ENCODE measurements at regions not wholly inside any gene's neighbourhood (a gene's known extent, or its start where the extent isn't known, plus 50 kb on each side); places are given as distances from the start of the nearest gene placed in this dataset.

DNA sequence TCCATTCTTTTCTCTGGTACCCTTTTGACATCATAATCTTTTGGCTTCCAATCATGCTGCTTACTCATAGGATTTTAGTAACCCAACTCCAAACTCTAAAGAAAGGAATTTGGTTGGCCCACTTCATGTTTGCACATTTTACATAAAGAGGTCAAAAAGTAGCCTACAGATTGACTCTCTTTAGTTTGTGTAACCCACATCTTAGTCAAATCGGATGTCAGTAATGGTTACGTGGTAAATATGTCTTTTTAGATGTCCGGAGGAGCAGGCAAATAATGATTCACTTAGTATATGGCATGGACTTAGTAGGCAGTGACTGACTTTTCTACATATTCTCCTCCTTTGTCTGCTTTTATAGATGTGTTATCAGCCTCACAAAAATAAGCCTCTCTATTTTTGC, 711.6 kb upstream of the FOXG1 start:
- DNase-seq: no peak

- peak; percentile 27 for DNase-seq
Measured at GRCh38 chr14:28057359-28058296, 709.0 kb upstream of the FOXG1 start.

DNA sequence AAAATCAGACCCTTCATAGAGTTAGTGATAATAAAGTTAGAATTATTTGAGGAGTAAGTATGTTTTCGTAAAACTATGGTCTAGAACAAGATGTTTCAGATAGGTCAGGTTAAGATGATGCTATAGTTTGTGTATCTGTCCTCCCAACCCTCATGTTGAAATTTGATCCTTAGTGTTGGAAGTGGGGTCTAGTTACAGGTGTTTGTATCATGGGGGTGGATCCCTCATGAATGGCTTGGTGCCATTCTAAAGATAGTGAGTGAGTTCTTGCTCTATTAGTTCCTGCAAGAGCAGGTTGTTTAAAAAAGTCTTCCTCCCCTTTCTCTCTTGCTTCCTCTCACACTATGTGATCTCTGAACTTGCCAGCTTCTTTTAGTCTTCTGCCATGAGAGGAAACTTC, 707.3 kb upstream of the FOXG1 start:
- no peak for DNase-seq

DNA sequence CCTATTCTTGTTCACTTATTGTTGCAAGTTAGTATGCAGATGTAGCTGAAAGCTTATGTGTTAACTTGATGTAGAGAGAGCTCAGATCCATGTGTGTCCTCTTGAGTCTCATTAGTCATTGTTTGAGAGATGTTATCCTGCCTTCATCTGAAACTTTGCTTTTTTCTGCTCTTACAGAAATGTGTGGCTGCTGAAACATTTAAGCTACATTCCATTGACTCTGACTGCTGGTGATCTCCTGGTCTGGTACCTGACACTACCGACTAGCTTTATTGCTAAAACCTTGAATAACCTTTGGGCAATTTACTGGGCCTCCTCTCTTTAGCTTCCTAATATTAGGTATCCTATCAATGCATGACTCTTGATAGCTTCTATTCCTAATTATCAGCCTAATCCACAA, 705.6 kb upstream of the FOXG1 start:
- DNase-seq: no peak

DNA sequence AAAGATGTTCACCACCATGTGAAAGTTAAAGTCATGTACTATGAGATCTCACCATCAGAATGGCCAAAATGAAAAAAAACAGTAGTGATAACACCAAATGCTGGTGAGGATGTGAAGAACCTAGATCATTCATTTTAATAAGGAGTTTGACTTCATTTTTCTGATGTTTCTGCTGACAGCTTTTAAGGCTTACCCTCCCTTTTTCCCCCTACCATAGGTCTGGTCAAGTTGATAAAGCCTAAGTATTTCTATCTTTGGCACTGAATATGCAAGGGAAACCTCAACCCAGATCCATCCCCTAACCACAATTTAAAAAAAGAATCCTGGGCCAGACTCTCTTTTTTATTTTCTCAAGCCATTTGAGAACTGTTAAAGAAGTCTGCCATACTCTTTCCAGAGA, 689.6 kb upstream of the FOXG1 start:
- DNase-seq: no peak

GRCh38 chr14:28083389-28083788, 683.2 kb upstream of the FOXG1 start:
- no peak for DNase-seq

DNA sequence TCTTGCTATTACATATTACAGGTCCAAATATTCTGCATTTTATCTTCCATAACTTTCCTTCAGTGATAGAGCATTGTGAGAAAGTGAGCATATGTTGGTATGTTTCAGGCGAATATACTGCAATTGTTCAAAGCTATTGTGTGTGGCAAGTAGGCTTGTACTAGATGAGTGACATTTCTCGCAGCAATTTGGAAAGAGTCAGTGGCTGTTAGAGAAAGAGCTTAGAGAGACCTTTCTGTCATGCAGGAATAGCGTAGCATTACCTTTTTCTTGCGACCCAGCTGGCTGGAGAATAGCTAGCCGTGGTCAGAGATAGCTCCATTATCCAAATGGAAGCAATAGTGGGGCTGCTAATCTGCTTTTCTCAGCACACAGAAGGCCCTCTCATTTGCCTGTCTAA, 678.5 kb upstream of the FOXG1 start:
- DNase-seq: no peak

DNA sequence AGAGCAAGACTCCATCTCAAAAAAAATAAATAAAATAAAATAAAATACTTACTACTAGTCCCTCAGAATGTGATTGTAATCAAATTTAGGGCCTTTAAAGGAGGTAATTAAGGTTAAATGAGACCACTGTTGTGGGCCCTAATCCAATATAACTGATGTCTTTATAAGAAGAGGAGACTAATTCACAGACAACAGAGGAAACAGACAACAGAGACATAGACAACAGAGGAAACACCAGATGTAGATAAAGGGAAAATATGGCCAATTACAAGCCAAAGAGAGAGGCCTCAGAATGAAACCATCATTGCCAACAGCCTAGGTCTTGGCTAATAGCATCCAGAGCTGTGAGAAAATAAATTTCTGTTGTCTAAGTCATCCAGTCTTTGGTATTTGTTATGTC, 669.0 kb upstream of the FOXG1 start:
- no peak for DNase-seq

DNA sequence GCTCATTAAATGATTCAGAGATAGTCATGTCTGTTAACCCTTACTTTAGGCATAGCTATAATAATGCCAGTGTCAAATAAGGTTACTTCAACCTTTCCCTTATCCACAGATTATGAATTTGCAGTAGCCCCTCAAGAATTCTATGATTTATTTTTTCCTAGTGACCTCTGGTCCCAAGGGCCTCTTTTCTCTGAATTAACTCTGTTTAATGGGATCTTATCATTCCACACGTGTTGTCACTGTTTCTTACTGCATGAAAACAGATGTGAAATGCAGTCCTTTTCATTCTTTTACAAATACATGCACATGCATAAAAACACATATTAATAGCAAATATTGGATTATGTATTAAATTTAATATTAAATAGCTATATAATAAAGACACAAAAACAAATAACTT, 667.7 kb upstream of the FOXG1 start:
- DNase-seq: no peak

GRCh38 chr14:28102001-28102400, 664.6 kb upstream of the FOXG1 start:
- DNase-seq: no peak

DNA sequence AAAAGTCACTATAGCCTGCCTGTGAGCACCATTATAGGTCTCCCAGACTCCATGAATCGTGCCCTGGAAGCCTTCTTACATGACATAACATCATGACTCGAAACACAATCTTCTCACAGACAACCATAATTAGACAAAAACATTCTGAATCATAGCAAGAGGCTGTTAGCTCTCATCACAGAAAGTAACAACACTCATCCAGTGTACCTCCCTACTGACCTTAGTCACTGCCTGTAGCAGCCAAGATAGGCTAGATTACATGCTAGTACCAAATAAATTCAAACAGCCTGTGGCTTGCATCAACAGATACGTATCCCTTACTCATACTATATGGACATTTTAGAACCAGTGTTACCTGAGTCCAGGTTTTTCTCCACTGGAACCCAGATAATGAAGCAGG, 663.8 kb upstream of the FOXG1 start:
- DNase-seq: no peak

DNA sequence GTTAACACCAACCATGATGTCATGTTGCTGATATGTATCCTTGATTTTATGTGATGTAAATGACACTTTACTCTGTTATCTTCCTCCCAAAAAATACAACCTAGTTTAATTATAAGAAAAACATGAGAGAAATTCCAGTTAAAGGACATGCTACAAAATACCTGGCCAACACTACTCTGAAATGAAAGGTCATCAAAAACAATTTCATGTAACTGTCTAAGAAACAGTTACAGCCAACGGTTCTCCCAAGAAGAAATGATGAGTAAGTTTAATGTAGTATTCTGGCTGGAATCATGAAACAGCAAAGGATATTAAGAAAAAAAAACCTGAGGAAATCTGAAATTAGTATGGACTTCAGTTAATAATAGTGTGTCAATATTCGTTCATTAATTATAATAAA, 653.3 kb upstream of the FOXG1 start:
- DNase-seq: no peak

GRCh38 chr14:28116716-28117115, 649.9 kb upstream of the FOXG1 start:
- no peak for DNase-seq

DNA sequence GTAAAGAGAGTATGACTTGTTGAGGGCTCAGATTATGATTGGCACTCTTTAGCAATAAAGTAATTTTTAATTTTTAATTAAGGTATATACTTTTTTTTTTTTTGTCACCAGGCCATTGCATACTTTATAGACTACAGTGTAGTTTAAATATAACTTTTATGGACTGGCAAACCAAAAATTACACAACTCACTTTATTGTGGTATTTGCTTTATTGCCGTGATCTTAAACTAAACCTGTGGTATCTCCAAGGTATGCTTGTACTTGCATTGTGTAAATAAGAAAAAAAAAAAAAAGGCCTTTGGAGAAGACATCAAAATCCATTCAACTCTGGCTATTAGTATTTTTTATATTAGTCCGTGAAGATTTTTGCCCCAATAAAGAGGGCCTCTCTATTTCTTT, 646.7 kb upstream of the FOXG1 start:
- no peak for DNase-seq

DNA sequence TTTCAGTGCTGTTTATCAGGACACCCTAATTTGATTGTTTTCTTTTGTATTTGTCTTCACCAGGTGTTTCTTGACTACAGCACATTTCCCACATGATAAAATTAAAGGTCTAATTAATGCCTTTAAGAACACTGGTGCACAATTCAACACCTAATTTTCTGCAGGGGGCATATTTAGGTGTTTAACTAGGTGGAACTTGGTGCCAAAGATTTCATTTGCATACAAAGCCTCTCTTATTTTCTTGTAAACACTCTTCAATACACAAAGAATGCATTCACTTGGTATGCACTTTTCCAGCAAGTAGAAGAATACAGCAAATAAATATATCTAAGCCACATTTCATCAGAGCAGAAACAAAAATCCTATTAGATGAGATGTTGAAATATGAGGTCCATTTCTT, 646.2 kb upstream of the FOXG1 start:
- no peak for DNase-seq

GRCh38 chr14:28121512-28122297, 644.9 kb upstream of the FOXG1 start:
- no peak for DNase-seq

GRCh38 chr14:28130610-28131284, 635.8 kb upstream of the FOXG1 start:
- DNase-seq: peak; percentile 39

GRCh38 chr14:28138341-28138740, 628.2 kb upstream of the FOXG1 start:
- no peak for DNase-seq

DNA sequence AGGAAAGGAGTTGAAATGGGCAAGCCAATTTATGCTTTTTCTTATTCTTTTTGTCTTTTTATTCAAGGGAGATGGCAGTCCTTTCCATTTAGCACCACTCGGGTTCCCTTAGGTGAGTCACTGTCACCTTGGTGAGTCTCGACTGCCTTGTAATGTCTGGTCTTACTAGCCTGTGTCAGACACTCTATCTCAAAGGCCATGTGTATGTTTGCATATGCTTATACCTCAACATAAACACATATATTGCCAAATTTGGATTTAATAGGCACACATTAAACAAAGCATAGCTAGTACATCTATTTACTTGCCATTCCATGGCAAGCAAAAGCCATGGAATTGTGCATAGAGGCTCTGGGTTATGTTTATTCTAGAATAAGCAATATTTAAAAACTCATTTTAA, 624.9 kb upstream of the FOXG1 start:
- DNase-seq: no peak

DNA sequence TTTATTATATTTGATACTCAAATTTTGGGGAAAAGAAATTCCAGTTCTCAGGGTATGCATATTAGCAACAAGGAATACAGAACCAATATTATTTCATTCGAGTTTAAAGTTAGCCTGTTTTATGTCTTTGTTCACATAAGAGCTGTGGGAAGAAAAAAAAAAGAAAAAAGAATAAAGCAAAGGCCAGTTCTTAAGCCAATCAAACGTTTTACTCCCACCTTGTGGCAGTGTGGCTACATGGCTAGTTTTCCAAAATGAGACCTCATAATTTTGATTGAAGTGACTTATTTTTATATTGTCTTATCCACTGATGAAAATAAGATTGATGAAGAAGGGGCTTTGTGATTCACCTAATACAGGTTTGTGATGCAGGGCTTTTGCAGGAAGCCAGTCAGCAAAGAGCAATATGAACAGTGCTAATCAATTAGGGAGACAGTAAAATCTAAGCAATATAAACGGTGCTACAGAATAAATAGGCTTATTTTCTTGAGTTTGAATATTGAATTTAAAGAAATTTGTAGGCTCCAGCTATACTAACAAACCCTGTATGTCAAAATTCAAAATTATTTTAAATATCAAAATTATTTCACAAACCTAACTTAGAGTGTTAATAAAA, 624.1 kb upstream of the FOXG1 start:
- peak; percentile 37 for DNase-seq

GRCh38 chr14:28143316-28143715, 623.3 kb upstream of the FOXG1 start:
- DNase-seq: no peak

DNA sequence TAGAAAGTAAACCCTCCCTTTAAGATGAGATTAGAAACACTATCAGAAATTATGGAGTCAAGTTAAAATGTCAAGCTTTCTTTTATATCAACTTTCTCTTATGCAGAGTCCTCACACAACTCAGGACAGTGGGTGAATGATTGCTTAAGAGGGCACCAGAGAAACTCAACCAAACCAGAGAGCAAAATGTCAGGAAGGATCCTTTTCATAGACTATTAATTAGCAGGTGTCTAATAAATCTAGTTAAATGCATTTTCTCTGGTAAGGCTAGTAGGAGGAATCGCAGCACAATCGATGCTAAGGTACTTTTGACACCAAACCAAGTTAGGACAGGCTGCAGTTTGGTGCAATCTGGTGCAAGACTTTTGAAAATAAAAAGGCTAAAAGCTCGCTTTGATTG, 614.7 kb upstream of the FOXG1 start:
- no peak for DNase-seq

DNA sequence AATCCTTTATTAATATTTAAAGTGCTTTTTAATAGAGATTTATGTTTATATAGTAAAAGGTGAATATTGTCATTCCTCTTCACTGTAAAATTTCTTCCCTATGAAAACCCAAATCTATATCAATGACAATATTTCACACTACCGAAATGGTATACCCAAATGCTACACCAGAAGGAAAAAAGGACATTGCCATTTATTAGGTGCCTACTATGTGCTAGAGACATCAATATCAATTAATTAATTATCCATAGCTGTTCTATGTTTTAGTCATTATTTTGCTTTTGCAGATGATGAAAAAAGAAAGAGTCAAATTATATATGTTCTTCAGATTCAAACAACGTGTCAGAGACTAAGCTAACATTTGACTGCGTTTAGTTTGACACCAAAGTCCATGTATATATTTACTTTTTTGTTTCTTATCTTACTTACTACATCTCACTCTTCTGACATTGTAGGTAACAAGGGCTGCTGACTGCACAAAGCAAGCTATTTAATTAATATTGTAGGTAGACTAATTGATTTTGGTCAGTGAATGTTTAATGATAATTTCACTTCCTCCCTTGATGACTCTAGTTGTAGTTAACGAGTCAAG, 614.0 kb upstream of the FOXG1 start:
- no peak for DNase-seq

Measured in DMS79 (cell line).